Liver (tissue), 8 donors: ENCODE measurements at regions not wholly inside any gene's neighbourhood (a gene's known extent, or its start where the extent isn't known, plus 50 kb on each side); places are given as distances from the start of the nearest gene placed in this dataset.
A peak's percentile ranks its signal among the peaks of the same experiment; 100 is the strongest.

Experiments
- DNase-seq: peaks from one replicate; pipeline ENCODE4 v3.0.0-alpha.2; 2017; ENCODE audit warnings: low spot score
- H3K27ac ChIP-seq, 2 donors: one replicate each; pipeline ENCODE4 v1.7.0; 2013; ENCODE audit warnings: inconsistent platforms in 2 of 2, low read length in 2 of 2, control low read depth in 1 of 2, low read depth in 1 of 2, mild to moderate bottlenecking in 1 of 2
- H3K27me3 ChIP-seq, 4 donors: one replicate each; pipeline versions ENCODE4 v1.6.1 to v1.7.0; 2013; ENCODE audit warnings: low read length in 3 of 4, inconsistent platforms in 1 of 4, mild to moderate bottlenecking in 1 of 4, moderate library complexity in 1 of 4; ENCODE audit not compliant: control insufficient read depth in 4 of 4, insufficient read depth in 4 of 4
- H3K36me3 ChIP-seq, 4 donors: one replicate each; pipeline versions ENCODE4 v1.6.1 to v1.7.0; 2013; ENCODE audit warnings: low read length in 3 of 4, mild to moderate bottlenecking in 3 of 4, low read depth in 1 of 4, moderate library complexity in 1 of 4; ENCODE audit not compliant: control insufficient read depth in 4 of 4, insufficient read depth in 3 of 4
- H3K4me1 ChIP-seq, 4 donors: one replicate each; pipeline versions ENCODE4 v1.6.1 to v1.7.0; 2013; ENCODE audit warnings: low read length in 3 of 4, mild to moderate bottlenecking in 3 of 4, moderate library complexity in 1 of 4; ENCODE audit not compliant: control insufficient read depth in 4 of 4, insufficient read depth in 4 of 4
- H3K4me3 ChIP-seq, 3 donors: one replicate each; pipeline versions ENCODE4 v1.6.1 to v1.7.0; 2013; ENCODE audit warnings: low read length in 3 of 3, control low read depth in 1 of 3, low read depth in 1 of 3, mild to moderate bottlenecking in 1 of 3
- H3K9ac ChIP-seq, 2 donors: one replicate each; pipeline ENCODE4 v1.7.0; 2013; ENCODE audit warnings: low read length in 2 of 2, mild to moderate bottlenecking in 2 of 2, moderate library complexity in 2 of 2, control low read depth in 1 of 2, low read depth in 1 of 2
- H3K9me3 ChIP-seq, 4 donors: one replicate each; pipeline versions ENCODE4 v1.6.1 to v1.7.0; 2013; ENCODE audit warnings: low read length in 3 of 4; ENCODE audit not compliant: control insufficient read depth in 4 of 4
- GABPA ChIP-seq, 2 donors: IDR thresholded peaks in 1 of 2; conservative IDR thresholded peaks in 1 of 2; 2 replicates each; pipeline ENCODE4 v1.6.1; 2016; ENCODE audit warnings: antibody characterized with exemption in 2 of 2, mild to moderate bottlenecking in 1 of 2, moderate library complexity in 1 of 2
- HNF4A ChIP-seq, 2 donors: conservative IDR thresholded peaks; 2 replicates each; pipeline ENCODE4 v1.6.1; 2016; ENCODE audit warnings: antibody characterized with exemption in 2 of 2, mild to moderate bottlenecking in 2 of 2
- HNF4G ChIP-seq: IDR thresholded peaks from 2 replicates; pipeline ENCODE4 v1.6.1; 2016; ENCODE audit warnings: antibody characterized with exemption
- NR2F2 ChIP-seq: IDR thresholded peaks from 2 replicates; pipeline ENCODE4 v1.6.1; 2016; ENCODE audit warnings: antibody characterized with exemption
- SP1 ChIP-seq: IDR thresholded peaks from 2 replicates; pipeline ENCODE4 v1.6.1; 2018; ENCODE audit warnings: antibody characterized with exemption, mild to moderate bottlenecking
- YY1 ChIP-seq: IDR thresholded peaks from 2 replicates; pipeline ENCODE4 v1.6.1; 2016; ENCODE audit warnings: antibody characterized with exemption, mild to moderate bottlenecking
- WGBS: extraction: QIAGEN DNeasy Blood & Tissue Kit; methylation state at CpG from one replicate; pipeline ENCODE4 v1.1.7; 2013; 5-methylcytosine and 5-hydroxymethylcytosine counted together
- TF ChIP-seq, protein P1 (sequence below): IDR thresholded peaks from 2 replicates; pipeline ENCODE4 v1.6.1; 2016; ENCODE audit warnings: antibody characterized with exemption, mild to moderate bottlenecking
- TF ChIP-seq, protein P2 (sequence below): IDR thresholded peaks from 2 replicates; pipeline ENCODE4 v1.6.1; 2016; ENCODE audit warnings: antibody characterized with exemption
- TF ChIP-seq, protein P3 (sequence below): fragments of 150-350 bp; IDR thresholded peaks from 2 replicates; pipeline ENCODE4 v1.5.1; 2017; ENCODE audit warnings: improper control_type of control experiment, low read depth, low read length; ENCODE audit not compliant: missing input control
- TF ChIP-seq, protein P4 (sequence below): IDR thresholded peaks from 2 replicates; pipeline ENCODE4 v1.6.1; 2016; ENCODE audit warnings: antibody characterized with exemption
- donor health status: healthy.
- donor health status: healthy.
- donor health status: healthy.
- donor health status: healthy.
- donor health status: healthy.

DNA sequence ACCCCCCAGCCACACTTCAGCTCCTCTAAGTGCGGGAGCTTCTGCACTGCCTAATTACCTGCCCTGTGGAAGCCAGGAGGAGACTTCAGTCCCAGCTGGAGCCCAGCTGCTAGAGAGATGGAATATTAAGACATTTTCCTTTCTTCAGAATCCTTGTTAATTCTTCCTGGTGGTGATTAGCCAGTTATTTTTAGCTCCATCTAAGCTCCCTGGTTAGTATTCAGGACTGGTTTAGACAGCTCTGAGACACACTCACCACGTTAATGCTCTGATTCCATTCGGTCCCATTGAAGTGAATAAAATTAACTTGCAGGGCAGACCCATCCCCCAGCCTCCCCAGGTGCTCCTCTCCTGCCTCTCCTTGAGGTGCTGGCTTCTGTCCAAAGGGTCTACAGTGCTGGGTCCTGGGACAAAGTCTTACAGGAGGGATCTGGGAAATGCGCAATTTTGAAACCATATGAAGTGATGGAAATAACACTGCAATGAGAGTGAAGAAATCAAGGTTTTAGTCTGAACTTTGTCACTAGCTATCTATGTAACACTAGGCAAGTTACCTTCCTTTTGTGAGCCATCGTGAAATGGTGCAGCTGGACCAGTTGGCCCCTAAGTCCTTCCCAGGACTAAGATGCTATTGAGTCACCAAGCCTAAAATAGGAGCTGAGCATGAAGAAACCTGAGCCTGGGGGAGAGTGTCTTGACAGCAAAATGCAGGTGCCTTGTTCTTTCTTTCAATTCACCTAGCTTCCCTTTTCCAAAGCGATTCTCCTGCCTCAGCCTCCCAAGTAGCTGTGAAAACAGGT lies 117.4 kb upstream of the ATP1A1 start:
- Histone ChIP-seq H3K9ac (no peak overlapping the region), H3K36me3 (no peaks in the 10 kb centered on the region), H3K4me3 (no peak overlapping the region), H3K27me3 (no peaks in the 10 kb centered on the region), H3K27ac (no peak overlapping the region), H3K4me1 (peaks cover 0 to 12% (median 3%) of the 10 kb centered on the region in 4 donors), H3K9me3 (no peaks in the 10 kb centered on the region)
- 76% methylated on average over 6 of the region's 6 CpGs for WGBS
- TF ChIP-seq HNF4G (no peak), HNF4A (conservative IDR thresholded peaks at IDR 0.05) (peak in 1 of 2 donors; percentile 18)
- no peak for DNase-seq

DNA sequence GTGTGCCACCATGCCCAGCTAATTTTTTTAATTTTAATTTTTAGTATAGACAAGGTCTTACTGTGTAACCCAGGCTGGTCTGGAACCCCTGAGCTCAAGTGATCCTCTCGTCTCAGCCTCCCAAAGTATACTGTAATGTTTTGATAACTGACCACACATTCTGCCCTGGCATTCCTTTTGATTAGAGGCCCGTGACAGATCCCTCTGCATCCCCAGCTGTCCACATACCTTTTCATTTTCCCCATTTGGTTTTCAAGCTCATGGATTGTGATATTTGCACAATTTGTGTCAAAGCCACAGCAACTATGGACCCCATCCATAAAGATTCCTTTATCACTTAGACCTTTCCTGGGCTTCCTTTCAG lies 116.8 kb upstream of the ATP1A1 start:
- Histone ChIP-seq H3K27me3 (no peaks in the 10 kb centered on the region), H3K9me3 (no peaks in the 10 kb centered on the region), H3K4me1 (peaks cover 0 to 12% (median 3%) of the 10 kb centered on the region in 4 donors), H3K9ac (no peak overlapping the region), H3K27ac (no peak overlapping the region), H3K4me3 (no peak overlapping the region), H3K36me3 (no peaks in the 10 kb centered on the region)
- no peak for TF ChIP-seq HNF4G
- TF ChIP-seq, protein P1, sequence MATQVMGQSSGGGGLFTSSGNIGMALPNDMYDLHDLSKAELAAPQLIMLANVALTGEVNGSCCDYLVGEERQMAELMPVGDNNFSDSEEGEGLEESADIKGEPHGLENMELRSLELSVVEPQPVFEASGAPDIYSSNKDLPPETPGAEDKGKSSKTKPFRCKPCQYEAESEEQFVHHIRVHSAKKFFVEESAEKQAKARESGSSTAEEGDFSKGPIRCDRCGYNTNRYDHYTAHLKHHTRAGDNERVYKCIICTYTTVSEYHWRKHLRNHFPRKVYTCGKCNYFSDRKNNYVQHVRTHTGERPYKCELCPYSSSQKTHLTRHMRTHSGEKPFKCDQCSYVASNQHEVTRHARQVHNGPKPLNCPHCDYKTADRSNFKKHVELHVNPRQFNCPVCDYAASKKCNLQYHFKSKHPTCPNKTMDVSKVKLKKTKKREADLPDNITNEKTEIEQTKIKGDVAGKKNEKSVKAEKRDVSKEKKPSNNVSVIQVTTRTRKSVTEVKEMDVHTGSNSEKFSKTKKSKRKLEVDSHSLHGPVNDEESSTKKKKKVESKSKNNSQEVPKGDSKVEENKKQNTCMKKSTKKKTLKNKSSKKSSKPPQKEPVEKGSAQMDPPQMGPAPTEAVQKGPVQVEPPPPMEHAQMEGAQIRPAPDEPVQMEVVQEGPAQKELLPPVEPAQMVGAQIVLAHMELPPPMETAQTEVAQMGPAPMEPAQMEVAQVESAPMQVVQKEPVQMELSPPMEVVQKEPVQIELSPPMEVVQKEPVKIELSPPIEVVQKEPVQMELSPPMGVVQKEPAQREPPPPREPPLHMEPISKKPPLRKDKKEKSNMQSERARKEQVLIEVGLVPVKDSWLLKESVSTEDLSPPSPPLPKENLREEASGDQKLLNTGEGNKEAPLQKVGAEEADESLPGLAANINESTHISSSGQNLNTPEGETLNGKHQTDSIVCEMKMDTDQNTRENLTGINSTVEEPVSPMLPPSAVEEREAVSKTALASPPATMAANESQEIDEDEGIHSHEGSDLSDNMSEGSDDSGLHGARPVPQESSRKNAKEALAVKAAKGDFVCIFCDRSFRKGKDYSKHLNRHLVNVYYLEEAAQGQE: no peak
- TF ChIP-seq YY1: no peak
- TF ChIP-seq GABPA (IDR thresholded peaks at IDR 0.05 in 1 of 2, conservative IDR thresholded peaks at IDR 0.05 in 1 of 2): no peak
- TF ChIP-seq, protein P2, sequence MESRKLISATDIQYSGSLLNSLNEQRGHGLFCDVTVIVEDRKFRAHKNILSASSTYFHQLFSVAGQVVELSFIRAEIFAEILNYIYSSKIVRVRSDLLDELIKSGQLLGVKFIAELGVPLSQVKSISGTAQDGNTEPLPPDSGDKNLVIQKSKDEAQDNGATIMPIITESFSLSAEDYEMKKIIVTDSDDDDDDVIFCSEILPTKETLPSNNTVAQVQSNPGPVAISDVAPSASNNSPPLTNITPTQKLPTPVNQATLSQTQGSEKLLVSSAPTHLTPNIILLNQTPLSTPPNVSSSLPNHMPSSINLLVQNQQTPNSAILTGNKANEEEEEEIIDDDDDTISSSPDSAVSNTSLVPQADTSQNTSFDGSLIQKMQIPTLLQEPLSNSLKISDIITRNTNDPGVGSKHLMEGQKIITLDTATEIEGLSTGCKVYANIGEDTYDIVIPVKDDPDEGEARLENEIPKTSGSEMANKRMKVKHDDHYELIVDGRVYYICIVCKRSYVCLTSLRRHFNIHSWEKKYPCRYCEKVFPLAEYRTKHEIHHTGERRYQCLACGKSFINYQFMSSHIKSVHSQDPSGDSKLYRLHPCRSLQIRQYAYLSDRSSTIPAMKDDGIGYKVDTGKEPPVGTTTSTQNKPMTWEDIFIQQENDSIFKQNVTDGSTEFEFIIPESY: no peak
- TF ChIP-seq, protein P3, sequence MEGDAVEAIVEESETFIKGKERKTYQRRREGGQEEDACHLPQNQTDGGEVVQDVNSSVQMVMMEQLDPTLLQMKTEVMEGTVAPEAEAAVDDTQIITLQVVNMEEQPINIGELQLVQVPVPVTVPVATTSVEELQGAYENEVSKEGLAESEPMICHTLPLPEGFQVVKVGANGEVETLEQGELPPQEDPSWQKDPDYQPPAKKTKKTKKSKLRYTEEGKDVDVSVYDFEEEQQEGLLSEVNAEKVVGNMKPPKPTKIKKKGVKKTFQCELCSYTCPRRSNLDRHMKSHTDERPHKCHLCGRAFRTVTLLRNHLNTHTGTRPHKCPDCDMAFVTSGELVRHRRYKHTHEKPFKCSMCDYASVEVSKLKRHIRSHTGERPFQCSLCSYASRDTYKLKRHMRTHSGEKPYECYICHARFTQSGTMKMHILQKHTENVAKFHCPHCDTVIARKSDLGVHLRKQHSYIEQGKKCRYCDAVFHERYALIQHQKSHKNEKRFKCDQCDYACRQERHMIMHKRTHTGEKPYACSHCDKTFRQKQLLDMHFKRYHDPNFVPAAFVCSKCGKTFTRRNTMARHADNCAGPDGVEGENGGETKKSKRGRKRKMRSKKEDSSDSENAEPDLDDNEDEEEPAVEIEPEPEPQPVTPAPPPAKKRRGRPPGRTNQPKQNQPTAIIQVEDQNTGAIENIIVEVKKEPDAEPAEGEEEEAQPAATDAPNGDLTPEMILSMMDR: no peak
- TF ChIP-seq, protein P4, sequence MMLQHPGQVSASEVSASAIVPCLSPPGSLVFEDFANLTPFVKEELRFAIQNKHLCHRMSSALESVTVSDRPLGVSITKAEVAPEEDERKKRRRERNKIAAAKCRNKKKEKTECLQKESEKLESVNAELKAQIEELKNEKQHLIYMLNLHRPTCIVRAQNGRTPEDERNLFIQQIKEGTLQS: no peak
- TF ChIP-seq SP1: no peak
- no peak for TF ChIP-seq NR2F2
- DNase-seq: no peak
- WGBS: 86% methylated on average over 2 of the region's 2 CpGs
